GM19099 (cell line): ENCODE measurements at regions not wholly inside any gene's neighbourhood (a gene's known extent, or its start where the extent isn't known, plus 50 kb on each side); places are given as distances from the start of the nearest gene placed in this dataset.

ENCODE experiments used
- POLR2A ChIP-seq: IDR thresholded peaks from 3 replicates; pipeline ENCODE4 v1.6.1; 2011; ENCODE audit warnings: low read depth; ENCODE audit not compliant: insufficient read length; ENCODE audit errors: extremely low read depth

DNA sequence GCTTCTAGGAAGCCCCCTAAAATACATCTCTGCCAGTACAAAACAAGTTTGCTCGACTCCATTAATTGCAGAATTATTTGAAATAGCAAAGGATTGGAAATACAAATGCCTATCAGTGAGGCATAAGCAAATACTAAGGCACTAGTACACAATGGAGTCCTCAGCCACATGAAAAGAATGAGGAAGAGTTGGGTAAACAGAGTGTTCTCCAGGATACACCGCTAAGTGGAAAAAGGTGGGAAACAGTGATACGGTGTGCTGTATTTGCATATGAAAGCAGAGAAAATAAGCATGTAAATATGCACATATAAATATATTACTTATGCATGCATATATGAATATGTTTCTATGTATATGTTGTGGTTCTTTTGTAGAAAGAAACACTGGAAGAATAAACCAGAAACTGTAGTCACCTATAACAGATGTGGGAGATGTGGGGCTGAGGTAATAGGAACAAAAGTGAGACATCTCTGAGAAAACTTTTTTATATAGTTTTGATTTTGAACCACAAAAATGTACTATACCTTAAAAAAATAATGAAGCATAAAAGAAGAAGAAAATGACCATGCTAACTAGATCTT is 143.4 kb upstream of the MYLIP start:
- TF ChIP-seq POLR2A, result no peak

DNA sequence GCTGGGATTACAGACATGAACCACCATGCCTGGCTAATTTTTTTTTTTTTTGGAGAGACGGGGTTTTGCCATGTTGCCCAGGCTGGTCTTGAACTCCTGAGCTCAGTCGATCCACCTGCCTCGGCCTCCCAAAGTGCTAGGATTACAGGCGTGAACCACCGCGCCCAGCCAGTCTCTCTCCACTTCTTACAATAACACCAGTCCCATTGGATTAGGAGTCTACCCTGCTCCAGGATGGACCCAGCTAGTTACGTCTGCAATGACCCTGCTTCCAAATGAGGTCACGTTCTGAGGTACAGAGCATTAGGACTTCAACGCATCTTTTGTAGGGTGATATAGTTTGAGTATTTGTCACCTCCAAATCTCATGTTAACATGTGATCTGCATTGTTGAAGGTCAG is 146.9 kb upstream of the MYLIP start:
- TF ChIP-seq POLR2A, result no peak

DNA sequence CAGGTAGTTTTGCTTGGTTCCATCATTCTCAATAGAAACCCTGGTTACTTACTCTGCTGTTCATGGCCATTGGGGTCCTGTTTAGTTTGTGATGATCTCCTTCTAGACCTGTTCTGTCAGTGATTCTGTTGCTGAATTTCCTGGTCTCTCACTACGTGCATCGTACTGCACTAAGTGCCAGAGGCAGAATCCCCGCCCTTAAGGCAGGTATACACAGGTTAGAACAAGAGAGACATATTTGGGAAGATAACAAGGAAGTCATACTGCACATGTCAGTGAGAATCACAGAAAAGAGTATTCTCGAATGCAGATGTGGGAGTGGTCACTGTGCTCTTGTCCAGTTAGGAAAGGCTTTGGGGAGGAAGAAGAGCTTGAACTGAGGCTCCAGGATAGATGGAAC is 148.1 kb upstream of the MYLIP start:
- TF ChIP-seq POLR2A, result no peak

DNA sequence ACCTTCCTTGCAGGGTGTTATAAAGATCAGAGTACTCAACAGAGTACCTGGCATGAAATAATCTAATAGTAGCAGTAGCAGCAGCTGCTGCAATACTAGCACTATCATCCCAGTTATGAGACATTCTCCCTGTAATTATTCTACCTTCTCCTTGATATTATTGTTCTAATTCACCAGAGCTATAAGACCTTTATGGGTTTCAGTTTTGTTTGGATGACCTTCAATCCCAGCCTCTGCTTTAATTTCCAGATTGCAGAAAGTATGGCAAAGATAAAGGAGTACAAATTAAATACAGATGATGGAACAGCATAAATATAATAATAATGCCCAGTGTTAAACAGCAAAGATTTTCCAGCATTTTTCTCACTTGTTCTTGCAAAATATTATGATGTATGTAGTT is 150.5 kb upstream of the MYLIP start:
- TF ChIP-seq POLR2A, result no peak

DNA sequence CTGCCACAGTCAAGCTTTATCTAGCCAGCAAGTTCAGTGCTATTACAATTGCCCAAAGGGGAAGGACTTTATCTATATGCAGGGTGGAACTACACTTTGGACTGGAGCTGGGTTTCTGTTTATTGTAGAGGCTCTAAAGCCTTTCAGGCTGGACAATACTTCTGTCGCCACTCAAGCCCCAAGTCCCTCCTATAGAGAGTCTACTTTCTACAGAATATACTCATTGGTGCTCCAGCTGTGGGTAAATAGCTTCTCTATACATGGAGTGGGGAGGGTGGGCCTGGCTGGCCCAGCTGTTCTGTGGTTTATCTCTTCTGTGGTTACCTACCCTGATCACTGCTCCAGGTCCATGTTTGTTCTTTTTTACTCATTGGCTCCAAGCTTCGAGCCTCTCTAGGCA is 151.8 kb upstream of the MYLIP start:
- no peak for TF ChIP-seq POLR2A

DNA sequence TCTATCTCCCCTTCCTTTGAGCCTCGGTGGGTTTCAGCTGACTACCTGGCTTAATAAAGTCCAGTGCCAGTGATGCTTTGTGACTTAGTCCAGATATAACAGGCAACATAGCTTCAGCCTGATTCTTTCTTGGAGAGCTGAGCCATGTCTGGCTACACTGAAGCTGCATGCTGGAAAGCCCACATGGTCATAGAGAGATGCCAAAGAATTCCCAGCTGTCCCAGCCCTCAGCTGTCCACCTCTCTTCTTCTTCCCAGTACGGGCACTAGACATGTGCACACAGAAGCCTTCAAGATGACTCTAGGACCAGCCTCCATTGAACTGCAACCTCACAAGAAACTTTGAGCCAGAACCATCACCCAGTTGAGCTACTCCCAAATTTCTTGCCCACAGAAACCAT is 154.1 kb upstream of the MYLIP start:
- no peak for TF ChIP-seq POLR2A

DNA sequence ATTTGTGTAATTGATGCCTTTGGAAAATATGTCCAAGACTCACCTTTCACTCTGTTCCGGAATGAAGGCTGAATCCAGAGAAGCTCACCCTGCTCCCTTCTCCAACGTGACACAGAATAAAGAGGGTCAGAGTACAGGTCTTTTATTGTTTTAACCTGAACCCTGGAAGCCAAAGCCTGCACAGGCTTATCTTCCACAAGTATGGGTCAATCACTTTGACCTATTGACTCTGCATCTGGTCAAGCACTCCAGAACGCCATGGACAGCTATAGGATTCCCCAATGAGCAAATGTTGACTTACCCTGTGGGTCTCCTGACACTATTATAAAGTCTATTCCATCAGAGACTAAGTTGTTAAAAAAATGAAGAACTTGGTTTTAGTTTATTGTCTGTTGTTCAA is 158.4 kb upstream of the MYLIP start:
- no peak for TF ChIP-seq POLR2A

DNA sequence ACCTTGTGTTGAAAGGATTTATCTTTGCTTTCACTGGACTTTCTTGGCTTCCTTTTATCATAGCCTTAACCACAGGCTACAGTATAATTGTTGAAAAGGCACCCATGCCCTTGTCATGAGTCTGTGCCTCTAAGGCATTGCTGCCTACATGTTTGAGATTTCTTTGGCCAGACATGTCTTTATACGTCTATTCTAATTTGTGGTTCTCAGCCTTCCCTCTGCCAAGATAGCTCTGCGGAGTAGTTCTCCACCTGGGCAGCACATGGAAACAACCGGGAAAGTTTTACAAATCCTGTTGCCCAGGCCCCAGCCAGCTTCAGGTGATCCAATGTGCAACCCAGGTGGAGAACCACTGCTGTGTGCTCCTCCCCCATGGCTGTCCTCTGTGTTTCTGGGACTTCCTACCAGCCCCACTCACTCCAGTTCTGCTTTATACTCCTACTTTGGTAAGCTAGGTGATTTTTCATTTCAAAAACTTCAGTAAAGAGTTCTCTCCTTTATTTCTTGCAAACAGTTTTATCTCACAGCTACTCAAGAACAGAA is 159.6 kb upstream of the MYLIP start:
- TF ChIP-seq POLR2A, result no peak

DNA sequence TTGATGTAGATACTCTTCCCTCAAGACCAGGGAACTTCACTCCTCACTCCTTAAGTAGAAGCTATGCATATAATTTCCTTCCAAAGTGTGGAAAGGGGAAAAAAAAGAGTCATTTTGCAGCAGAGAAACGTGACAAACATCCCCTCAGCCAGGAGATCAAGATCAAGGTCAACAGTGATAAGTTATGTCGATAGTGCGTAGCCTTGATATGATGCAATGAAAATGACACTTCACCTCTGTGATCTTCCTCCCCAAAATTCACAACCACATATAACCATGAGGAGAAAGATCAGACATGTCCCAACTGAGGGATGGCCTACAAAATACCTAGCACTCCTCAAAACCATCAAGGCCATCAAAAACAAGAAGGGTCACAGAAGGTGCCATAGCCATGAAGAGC is 160.4 kb upstream of the MYLIP start:
- no peak for TF ChIP-seq POLR2A

DNA sequence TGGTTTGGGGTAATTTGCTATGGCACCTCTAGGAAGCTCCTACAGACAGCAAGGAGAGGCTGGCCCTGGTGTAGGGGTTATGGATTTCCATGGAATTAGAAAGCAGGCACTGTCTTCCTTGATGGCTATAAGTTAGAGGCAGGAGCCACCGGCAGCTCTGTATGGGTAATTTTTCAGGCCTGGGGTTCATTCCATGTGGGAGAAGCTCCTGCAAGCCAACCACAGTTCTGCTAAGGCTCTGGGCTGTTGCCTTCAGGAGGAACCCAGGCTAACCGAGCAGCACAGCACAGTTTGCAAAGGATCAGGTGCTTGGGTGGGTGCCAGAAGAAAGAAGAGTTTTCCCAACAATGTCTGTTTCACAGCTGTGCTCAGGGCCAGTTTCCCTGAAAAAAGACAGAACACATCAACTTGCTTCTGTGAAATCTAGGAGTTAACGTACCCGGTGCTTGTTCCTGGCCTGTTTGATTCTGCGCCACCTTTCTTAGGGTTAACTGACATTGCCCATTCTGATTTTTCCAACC is 162.8 kb upstream of the MYLIP start:
- TF ChIP-seq POLR2A, result no peak

DNA sequence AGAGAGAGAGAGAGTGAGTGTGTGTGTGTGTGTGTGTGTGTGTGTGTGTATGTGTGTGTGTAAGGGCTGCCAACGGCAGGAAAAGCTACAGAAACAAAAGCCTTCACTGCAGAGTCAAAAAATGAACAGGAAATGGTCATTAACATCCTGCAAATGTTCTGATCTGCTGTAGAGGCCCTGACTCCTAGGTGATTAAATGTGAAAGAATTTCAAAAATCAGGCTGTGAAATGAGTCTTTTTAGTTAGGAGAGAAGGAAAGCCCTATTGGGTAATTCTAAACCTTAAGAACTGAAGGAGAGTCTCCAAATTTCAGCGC is 166.5 kb upstream of the MYLIP start:
- TF ChIP-seq POLR2A, result no peak

DNA sequence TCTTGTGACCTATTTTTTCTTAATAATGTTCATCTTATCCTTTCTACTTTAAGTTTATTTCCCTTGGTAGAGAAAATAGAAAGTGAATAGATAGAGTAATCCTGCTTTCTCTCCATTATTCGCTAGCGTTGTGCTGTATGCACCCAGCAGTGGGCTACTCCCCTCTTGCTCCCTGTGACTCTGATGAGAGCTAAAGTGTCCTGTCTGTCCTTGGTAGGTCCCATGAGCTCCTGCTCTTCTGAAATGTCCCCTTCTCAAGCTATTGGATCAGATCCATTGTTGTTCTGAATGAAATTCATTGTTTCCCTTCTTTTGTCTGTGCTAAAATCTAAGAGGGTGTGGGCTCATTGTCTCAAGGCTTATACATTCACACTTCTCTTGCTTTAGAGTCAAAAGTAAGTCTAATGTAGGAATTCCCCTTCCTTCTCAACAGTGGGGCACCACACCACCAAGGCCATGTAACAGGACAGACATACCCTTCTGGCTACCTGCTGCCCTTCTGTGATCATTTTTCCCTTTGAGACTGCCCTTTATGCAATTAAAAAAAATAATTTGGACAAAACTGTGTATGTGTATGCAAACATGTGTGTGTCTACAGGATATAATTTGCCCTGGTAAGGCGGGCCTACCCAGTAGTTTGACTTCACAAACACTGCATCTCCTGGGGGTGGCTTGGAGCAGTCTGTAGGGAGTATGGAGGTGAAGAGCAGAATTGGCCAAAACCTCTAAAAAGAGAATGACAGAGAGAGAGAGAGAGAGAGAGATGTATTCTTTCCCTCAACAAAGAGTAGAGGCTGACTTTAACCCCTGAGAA is 167.0 kb upstream of the MYLIP start:
- no peak for TF ChIP-seq POLR2A

DNA sequence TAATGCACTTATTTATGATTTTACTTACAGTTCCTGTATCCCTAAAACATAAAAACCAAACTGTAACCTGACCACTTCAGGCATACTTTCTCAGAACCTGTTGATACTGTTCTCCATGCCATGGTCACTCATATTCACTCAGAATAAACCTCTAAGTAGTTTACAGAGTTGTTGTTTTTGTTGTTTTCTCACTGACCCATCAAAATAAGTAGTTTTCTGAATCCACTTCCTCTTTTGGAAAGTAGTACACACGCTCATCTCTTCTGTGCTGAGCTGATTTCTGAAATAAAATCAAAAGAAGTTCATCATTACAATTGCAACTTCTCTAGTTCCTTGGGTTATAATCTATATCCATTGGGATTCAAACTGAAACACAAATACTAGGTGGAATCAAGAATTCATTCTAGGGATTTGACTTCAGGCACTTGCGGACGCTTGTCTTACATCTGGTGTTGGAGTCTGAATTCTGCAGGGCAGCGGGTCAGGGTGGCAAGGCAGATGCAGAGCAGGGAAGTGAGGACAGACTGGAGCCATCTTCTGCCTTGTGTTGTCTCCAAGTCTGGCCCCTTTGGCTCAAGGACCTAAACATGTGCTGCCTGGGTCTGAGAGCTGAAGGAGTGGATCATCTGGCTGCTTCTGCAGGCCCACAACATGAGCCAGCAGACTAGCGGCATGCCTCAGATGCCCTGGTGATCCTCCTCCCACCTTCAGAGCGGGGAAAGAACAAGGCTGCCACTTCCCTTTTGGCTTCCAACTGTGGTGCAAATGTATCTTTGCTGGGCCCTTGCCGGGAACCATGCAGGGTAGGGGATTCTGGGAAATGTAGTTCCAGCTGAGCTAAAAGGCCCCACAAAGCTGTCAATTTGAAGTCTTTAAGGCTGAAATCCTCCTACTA is 167.9 kb upstream of the MYLIP start:
- no peak for TF ChIP-seq POLR2A

DNA sequence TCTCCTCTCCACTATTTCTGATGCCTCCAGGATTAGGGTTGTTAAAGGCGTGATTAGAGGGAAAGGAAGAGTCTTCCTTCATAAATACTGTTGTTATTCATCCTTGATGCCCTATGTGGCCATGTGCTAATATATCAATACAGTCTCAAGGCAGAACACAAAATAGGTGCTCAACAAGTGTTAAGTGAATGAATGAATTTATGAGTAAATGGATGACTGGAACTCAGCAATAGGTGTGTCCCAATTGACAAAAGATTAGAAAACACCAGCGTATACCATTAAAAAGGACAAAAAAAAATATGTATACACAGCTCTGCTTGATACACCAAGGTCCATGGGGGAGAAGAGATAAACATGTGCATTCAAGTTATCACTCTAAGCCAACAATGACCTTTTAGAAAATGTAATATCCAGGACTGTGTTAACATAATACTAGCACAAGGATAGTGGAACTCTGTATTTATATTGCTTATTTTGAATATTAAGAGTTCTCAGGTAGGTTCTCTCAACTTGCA is 171.2 kb upstream of the MYLIP start:
- no peak for TF ChIP-seq POLR2A

DNA sequence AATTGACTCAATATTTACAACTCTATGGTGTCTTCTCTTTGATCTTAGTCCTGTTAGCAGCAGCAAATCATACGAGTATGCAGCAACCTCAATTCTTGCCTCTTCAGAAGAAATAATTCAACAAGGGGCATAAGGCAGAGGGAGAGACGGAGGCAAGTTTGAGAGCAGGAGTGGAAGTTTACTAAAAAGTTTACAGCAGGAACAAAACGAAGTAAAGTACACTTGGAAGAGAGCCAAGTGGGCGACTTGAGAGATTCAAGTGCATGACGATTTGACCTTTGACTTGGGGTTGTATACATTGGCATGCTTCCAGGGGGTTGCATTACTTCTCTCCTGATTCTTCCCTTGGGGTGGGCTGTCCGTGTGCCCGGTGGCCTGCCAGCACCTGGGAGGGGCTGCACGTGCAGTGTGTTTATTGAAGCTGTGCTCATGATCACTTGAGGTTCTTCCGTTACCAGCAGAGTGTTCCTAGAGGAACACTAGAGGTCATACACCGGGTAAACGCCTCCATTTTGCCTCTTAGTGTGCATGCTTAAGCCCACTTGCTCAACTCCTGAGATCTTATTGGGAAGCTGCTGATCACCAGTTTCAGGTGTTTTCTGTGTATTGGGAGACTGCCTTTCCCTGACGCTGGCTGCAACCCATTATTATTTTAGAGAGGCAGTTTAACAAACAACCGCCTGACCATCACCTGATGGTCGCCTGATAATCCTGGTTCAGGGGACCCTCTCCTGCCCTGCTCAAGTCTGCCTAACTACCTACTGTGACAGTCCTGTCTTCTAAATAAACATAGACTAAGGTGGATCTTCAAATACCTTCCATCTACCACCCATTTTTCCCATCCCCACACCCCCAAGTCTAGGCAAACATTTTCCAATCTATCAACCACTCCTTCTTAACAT is 172.4 kb upstream of the MYLIP start:
- TF ChIP-seq POLR2A, result no peak

DNA sequence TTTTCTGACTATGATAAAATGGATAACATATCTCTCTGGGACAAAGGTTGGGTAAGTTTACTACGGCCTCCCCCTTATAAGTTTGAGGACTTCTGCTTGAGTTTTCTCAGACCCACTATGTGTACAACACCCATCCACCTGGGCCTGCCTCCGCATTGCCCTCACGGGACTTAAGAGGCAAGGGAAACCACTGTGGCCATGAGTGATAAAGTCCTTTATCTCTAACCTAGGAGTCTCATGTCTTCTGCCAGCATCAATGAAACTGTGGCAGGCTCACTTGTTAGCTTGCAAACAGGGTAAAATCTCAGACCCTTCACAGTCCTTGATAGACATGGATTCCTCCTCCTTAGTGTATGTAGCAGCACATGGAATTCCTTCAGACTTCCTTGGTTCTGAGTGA is 173.4 kb upstream of the MYLIP start:
- TF ChIP-seq POLR2A, result no peak
